GM19351 (cell line): ENCODE measurements at regions not wholly inside any gene's neighbourhood (a gene's known extent, or its start where the extent isn't known, plus 50 kb on each side); places are given as distances from the start of the nearest gene placed in this dataset.
A peak's percentile ranks its signal among the peaks of the same experiment; 100 is the strongest.

ENCODE experiments used
- ATAC-seq: cut with Tn5 transposase; IDR thresholded peaks from one replicate; pipeline ENCODE4 v1.9.1; 2021; ENCODE audit warnings: mild to moderate bottlenecking, moderate library complexity; ENCODE audit not compliant: unreplicated experiment

DNA sequence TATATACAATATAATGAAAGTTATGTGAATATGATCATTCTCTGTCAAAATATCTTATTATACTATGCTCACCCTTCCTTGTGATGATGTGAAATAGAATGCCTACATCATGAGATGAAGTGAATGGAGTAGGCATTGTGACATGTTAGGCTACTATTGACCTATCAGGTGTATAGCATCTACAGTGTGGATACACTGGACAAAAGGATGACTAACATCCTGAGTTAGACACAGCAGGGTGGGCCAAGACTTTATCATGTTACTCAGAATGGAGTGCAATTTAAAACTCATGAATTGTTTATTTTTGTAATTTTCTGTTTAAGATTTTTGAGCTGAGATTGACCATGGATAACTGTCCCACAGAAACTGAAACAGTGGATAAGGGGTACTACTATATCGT is 53.4 kb upstream of the NAV3 start:
- no peak for ATAC-seq

DNA sequence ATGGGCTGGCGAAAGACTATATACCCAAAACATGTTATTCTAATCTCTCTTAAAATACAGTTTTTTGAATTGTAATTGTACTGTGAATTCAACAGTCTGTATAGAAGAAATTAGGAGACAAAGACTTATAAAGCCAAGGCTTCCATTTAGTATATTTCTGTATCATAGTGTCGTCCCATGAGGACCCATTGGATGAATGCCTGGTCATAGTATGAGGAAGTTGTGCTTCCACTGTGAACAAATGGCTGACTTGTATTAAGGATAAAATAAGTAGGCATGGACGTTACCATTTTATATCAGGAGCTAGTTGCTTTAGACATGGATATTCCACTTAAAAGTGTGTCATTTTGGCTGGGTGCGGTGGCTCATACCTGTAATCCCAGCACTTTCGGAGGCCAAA is 55.9 kb upstream of the NAV3 start:
- ATAC-seq, result no peak

DNA sequence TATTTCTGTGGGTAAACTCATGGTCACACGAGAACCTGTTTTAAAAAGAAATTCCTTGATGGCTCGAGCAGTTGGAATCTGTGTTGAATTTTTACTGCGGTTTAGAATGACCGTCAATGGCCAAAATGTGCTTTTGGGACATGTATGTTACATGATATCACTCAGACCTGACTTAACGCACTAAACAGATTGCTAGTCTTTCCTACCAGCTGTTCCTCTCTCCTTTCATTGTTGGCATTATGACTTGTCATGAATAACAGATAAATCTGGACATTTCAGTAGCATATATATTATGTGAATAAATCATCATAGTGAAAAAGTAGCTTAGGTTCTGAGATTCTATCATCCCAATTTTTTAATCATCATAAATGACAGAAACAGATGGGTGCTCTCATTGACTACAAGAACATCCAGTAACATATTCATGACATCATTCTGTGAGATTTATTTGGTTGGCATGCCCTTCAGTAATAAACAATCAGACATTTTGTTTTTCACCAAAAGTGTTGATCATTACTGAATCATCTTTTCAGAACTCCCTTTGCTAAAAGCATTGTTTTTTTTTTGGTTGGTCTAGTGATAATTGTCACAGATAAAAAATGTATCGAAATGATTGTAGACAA is 57.9 kb upstream of the NAV3 start:
- no peak for ATAC-seq

DNA sequence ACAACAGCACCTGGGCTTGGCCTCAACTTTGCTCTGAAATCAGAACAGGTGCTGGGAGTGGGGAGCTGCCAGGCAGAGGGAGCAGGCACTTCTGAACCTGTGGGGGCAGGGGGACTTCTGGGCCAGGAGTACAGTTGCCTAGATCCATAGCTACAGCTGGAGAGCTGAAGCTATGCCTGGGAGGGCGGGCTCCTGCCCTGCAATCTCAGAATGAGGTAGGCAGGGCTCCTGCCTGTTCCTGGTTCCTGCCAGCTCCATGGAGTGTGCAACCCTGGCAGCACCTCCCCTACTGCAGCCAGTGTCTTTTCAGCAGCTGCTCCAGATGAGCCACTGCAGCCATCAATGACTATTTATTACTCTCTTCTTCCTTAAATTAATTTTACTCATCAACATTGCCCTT is 62.1 kb upstream of the NAV3 start:
- ATAC-seq, result no peak

DNA sequence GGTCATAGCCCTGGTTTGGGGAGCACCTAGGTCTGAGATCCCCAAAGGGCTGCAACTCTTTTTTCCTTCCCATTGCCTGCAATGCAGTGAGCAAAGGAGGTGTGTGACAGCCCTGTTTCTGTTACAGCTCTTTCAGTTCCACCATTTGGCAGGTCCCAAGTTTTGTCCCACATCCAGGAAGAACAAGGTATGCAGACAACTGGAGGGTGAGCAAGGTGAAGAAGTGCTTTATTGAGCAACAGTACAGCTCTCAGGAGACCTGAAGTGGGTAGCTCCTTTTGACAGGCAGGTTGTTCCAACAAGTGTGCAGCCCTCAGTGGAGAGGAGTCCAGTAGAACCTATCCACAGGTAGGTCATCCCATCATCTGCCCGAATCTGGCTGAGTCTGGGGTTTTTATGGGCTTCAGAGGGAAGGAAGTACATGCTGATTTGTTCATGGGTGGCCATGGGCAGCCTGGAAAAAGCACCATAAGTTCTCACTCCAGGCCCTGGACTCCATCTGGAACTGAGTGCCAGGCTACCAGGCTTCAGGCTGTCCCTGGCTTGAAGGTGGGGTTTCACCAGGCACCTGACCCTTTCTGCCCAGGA is 62.8 kb upstream of the NAV3 start:
- no peak for ATAC-seq

DNA sequence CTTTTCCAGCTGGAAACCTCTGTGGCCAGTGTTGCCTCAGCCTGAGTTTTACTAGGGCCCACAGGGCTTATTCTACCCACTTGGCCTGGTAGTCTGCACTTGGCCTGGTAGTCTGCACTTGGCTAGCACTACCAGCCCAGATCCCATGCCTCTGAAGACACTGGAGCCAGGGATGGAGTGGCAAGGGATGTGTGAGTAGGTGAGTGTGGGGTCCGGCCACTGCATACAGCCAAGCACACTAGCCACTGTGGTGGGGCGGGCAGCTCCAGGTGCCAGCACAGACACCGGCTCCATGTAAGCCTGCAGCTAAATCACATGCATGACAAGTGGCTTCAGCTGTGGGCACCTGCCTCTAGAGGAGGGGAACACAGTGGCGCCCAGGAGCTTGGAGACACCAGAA is 63.4 kb upstream of the NAV3 start:
- ATAC-seq, result no peak

DNA sequence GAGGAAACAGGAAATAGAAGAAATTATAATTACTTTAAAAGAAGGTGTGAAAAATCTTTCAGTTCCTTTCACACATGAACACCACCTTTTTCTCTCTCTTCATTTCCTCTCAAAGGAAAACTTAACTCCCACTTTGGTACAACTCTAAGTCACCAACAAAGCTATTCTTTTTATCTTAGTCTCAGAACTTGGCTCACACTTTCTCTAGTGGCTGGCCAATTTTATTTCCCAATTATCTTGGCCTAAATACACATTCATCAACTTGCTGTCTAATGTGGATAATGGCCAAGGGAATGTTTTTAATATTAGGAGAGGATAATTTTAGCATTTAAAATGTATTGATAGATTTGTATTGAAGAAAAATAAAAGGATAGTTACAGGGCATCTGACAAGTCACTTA is 64.5 kb upstream of the NAV3 start:
- ATAC-seq, result no peak

DNA sequence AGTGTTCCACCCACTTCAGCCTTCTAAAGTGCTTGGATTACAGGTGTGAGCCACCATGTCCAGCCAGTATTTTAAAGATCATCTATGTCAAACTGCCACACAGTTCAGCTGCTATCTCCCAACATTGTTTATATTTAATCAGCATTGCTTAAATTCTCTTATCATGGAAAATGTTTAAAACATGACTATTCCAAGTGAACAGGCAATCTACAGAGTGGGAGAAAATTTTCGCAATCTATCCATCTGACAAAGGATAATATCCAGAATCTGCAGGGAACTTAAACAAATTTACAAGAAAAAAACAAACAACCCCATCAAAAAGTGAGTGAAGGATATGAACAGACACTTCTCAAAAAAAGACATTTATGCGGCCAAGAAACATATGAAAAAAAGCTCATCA is 69.4 kb upstream of the NAV3 start:
- no peak for ATAC-seq

DNA sequence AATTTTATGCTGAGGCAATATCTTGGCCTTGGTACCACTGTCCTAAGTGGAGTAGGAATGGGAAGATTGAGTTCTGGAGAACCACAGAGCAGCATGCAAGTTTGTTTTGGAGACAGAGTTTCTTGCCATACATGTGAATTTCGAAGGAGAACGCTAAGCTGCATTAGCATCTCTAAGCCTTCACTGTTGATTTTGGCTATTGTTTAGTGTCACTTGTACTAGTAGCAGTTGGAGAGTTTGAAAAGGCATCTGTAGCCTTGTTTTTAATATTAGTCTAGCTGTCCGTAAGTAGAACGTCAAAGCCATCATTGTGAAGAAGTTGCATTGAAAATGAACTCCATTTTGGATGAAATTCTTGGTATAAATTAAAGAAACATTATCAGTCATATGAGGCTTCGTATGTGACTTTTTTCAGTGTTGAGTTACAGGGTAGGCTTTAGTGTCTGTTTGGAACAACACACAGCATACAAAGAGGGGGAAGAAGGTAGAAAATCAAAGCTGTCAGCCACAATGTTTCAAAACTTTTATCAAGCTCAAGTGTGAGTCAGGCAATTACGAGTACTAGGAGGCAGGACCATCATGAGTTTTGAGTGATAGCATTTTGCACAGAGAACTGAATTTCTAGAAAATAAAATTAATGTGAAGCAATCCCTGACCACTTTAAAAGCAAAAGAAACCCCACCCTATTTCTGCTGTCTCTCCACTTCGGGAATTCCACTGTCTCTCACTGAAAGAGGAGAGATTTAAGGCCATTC is 70.2 kb upstream of the NAV3 start:
- ATAC-seq, result no peak

DNA sequence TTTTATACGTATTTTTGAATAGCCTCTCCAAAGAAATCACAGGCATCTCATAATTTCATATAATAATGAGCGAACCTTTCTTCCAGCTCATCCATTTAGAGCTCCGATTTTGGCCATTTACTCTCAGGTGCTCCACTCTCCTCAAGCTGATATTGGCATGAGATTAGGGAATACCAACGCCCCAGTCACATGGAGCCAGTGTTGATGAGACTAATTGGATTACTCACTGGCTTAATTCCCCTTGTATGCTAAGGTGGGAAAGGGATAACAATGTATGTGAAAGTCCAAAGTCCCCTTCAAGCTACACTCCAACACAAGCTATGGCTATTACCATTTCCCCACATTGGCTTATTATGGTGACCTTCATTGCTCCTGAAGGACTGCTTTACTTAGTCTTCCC is 76.6 kb upstream of the NAV3 start:
- ATAC-seq, result no peak

DNA sequence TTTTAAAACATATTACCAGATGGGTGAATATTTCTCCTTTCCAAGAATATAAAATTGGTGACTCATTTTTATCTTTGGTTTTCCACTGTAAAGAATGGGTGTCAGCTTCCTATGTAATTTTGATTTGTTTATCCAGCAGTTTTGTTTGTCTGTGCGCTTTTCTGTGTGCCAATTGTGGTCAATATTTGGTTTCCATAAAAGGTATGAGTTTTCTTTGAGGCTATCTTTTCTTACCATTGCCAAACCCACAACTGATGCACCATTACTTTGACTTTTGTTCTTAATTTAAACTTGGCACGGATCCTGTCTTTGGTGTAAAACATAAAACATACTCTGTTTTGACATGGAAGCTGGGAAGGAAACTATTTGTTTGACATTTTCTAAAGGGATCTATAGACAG is 78.8 kb upstream of the NAV3 start:
- ATAC-seq, result no peak

DNA sequence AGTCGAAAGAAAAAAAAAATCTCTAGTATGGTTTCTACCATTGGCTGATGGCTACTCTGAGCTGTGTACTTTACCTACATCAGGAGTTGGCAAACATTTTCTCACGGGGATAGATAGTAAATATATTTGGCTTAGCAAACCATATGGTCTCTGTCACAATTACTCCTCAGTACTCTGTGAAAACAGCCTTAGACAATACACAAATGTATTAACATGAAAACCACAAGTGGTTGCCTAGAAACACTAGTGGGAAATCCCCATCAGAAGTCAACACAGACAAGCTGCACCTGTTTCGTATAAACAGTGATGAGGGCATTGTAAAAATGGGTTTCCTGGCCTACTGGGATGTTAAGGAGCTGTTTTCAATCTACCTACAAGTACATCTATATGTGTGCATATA is 84.6 kb upstream of the NAV3 start:
- ATAC-seq, result peak; percentile 100

DNA sequence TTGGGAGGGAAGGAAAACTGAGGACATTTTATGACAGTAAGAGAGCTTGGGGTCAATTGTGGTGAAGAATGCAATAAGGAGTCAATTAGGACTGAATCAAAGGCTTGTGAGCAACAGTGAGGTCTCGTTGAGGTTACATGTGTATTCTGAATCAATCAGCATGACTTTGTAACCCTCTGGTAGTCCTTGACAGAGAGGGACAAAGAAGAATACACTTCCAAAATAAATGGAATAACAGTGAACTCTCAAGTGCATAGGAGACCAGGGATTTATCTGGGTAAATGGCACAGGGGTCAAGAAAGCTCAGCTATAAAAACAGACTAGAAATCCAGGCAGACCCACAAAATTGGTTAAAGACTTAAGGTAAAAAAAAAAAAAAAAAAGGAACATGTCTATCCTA is 85.1 kb upstream of the NAV3 start:
- ATAC-seq, result no peak

DNA sequence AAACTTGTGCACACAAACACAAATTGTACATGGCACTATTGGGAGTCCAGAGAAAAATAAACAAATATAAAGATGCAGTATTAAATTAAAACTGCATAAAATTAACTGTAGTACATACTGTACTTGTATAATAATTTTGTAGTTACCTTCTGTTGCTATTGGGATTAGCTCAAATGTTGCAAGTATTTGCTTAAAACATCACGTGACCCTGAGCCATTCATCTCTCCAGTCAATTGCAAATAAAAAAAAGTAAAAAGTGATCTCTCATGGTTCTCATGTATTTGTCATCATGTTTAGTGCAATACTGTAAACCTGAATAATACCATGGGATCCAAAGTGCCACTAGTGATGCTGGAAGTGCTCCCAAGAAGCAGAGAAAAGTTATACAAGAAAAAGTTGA is 88.1 kb upstream of the NAV3 start:
- ATAC-seq, result no peak

DNA sequence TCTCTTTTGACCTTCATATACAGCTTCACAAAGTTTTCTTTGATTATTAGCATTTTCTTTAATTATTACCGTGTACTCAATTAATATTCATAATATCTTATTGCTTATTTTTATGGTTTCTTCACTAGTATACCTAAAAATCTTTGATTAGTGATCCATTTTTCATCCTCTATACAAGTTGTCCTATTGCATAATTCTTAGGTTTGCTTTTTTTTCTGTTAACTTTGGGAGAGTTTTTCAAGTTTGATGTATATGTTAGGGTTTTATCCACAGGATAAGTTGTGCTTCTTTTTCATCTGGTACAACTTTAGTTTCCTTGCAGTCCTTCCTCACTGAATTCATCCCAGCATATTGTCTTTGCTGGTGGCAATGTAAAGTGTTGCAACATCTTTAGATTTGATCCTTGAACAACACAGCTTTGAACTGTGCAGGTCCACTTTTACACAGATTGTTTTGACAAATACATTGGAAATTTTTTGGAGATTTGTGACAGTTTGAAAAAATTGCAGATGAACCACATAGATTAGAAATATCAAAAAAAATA is 88.6 kb upstream of the NAV3 start:
- ATAC-seq, result no peak

DNA sequence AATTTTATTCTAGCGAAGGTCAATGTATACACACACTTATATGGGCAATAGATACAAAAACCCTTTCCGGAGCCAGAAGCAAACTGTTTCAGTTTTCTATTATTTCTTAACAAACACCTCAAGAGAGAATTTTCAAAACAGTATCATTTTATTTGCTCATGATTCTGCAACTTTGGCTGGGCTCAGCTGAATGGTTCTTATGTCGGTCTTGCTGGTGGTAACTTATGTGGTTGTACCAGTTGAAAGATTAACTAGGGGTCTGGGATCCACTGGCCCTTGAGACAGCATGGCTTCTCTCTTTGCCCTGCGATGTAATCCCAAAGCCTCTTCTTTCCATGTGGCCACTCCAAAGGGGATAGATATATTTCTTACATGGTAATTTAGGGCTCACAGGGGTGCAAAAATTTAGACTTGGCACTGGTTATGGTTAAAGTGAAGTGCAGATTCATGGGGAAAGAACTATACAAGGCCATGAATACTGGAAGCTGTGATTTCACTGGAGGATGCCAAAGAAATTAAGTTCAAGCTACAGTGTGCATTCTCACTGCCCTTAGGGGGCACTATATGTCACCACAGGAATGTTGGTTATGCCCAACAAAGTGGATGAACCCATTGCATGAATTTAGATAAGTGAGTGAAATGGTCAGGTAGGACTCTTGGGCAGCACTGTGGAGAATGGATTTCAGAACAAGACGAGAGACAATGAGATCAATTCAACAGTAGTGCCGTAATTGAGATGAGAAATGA is 94.3 kb upstream of the NAV3 start:
- ATAC-seq, result peak; percentile 53

DNA sequence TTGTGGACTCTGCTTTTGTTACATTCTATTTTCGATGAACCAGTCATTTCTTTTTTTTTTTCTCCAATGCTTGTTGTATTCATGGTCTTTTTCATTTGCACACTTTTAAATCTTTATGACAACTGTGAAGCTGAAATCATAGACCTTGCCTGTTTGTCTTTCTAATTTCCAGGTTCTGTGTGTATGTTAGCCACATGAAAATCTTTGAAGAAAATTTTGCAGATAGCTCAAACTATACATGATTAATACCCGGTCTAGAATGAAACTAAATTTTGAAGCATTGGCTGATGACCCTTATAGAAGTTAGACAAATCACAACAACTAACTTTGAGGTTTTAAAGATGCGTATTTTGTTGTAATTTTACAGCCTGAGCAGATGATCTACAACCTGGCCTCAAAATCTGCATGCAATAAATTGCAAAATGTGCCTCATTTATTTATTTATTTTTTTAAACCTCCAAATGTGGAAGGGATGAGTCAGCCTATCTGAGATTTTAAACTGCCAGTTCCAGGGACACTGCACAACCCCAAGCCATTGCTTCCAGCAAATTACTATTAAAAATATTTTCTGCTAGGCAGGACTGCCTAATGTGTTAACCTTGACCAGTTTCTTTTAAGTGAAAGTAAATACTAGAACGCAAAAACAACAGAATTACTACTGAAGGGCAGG is 96.3 kb upstream of the NAV3 start:
- no peak for ATAC-seq

DNA sequence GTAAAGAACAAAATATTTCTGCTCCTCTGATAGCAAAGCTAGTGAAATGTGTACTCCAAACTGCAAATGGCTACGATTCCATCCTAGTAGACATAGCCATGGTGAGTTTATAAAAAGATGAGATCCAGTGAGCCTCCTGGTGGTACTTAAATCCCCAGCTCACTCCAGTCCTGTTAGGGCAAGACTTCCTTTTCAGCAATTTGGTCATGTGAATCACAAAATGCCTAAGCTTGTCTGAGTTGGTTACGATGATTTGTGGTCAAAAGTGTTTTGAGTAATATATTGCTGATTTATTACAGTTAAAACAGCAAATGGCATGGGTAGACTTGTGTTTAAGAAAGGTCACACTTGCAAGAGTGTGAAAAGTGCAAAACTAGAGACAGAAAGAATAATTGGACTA is 102.7 kb upstream of the NAV3 start:
- no peak for ATAC-seq

DNA sequence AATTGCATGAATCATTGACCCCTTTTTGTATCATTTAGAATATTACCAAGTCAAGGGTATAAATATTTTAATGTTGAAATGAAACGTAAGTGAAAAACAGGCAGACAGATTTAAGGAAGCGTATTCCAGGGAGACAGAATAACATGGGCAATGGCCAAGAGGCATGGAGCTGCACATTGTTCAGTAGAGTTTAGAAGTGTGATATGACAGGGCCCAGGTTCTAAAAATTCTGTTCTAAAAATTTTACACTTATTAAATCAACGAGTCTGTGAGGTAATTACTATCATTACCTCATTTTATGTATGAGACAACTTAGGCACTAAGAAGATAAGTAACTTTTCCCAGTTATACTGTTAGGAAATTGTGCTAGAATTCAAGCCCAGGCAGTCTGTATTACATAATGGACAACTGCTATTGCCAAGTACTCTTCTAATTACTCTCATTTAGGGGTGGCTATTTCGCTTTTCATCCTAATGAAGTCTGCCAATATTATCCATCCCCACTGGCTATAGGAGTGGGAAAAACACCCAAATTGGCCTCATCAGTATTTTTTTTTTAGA is 103.2 kb upstream of the NAV3 start:
- no peak for ATAC-seq

DNA sequence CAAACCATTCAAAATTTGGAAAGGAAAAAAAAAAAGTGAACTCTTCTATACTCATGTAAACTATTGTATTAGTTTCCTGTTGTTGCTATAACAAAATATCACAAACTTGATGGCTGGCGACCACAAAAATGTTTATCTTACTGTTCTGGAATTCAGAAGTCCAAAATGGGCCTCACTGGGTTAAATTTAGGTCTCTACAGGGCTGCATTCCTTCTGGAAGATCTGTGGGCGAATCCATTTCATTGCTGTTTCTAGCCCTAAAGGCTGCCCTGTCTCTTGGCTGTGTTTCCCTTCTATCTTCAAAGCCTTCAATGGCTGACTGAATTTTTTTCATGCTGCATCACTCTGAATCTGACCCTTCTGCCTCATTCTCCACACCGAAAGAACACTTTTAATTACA is 105.1 kb upstream of the NAV3 start:
- ATAC-seq, result no peak
